HG03520 (cell line): ENCODE measurements at regions not wholly inside any gene's neighbourhood (a gene's known extent, or its start where the extent isn't known, plus 50 kb on each side); places are given as distances from the start of the nearest gene placed in this dataset.

ENCODE experiments used
- ATAC-seq: cut with Tn5 transposase; IDR thresholded peaks from one replicate; pipeline ENCODE4 v1.9.1; 2021; ENCODE audit warnings: mild to moderate bottlenecking, moderate library complexity; ENCODE audit not compliant: unreplicated experiment

DNA sequence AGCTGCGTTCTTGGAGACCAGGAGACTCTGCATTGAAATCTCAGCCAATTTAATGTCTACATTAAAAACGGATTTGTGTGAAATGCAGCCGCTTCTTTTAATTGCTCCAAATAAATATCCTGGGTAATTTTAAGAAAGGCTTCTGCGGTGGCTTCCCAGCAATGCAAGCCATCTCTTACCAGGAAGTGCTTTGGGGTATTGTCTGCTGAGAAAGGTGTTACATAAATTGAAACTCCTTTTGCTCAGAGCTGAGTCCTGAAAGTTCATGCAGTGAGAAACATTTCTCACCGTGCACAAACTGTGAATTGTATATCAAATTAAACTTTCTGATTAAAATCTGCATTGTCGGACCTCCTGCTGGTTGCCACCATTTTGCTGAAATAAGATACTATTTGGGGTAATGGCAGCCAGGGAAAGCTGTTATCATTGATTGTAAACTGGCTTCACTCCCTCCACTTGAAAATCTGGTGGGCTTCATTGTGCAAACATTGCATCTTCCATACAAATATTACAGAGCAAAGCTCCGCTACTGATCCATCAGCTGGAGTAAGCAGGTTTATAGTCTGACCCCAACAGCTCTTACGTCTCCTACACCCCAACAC, 59.5 kb downstream of the ZIC5 start:
- ATAC-seq = no peak

DNA sequence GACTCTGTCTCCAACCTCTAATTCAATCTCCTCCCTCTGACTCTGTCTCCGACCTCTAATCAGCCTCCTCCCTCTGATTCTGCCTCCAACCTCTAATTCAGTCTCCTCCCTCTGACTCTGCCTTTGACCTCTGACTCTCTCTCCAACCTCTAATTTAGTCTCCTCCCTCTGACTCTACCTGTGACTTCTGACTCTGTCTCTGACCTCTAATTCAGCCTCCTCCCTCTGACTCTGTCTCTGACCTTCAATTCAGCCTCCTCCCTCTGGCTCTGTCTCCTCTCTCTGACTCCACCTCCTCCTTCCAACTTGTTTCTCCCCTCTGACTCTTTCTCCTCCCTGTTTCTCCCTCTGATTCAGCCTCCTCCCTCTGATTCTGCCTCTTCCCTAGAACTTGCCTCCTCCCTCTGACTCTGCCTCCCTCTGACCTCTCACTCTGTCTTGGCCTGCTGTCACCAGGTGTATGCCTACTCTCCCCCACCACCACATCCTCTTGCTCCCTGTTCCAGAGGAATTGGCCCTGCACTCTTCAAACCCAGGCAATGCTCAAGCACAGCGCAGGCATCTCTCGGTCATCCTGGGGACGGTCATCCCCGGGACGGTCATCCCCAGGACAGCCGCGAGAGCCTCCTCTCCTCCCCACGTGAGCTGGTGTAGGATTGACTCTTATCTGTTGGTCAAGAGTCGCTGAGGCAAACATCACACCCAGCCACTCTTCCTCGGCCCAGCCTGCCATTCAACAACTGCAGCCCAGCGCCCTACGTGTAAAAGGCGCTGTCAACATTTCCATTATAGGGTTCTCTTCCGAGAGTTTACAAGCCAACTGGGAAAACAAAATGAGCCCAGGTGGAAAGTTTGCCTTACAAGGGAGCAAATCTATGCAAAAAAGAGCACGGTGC, 60.2 kb downstream of the ZIC5 start:
- ATAC-seq = no peak

- no peak for ATAC-seq
These were observed 61.5 kb downstream of the ZIC5 start for GRCh38 chr13:99909836-99910619.

DNA sequence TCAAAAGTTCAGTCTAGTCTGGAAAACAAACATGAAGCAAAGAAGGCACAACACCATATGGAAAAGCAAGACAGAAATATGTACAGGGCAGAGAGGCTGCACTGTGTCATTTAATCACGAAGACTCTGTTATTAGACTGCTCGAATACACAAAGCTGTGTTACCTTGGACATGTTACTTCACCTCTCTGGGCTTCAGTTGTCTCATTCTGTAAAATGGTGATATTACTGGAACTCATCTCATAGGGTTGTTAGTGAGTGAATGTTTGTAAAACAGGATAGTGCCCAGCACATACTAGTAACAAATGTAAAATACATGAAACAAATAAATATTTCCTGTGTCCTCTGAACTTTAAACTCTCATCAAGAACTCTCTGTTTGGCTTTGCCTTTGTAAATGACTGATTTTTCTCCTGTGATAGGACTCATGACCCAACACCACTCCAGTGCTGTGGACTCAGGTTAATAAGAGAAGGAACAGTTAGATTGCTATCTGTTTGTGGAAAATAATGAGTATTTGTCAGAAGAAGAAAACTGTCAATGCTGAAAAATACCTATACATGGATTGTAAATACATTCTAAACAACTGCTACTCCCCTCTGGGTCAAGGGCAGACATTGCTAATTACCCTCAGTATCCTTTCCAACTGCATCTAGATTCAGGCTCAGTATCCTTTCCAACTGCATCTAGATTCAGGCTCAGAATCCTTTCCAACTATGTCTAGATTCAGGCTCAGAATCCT, 62.3 kb downstream of the ZIC5 start:
- no peak for ATAC-seq

DNA sequence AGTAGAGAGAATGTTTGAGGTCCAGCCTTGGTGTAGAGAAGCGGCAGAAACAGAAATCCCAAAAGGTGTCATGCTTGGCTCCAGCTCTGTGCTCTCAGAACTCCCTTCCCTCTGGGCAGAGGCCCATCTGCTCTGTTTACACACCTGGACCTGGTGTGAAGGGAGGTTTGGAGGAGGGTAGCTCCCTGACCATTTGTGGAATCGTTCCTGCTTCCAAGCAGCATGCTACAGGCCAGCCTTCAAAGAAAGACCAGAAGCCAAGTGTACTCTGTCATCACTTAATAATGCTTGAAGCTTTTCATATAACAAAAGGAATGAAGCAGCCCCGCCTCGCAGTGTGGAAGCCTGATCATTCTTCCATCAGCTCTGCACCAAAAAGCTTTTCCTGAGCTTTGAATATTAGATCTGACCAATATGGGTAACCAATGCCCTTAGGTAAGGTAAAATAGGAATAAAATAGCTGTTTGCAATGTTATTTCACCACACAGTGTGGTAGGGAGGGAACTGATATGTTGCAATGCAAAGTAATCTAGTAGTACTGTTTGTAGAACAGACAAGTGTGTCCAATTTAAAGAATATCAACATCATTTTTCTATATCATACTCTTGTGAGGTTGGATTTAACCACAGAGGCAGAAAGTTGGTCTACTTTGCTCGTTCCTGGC, 63.3 kb downstream of the ZIC5 start:
- no peak for ATAC-seq

GRCh38 chr13:99907627-99908026, 63.9 kb downstream of the ZIC5 start:
- no peak for ATAC-seq

DNA sequence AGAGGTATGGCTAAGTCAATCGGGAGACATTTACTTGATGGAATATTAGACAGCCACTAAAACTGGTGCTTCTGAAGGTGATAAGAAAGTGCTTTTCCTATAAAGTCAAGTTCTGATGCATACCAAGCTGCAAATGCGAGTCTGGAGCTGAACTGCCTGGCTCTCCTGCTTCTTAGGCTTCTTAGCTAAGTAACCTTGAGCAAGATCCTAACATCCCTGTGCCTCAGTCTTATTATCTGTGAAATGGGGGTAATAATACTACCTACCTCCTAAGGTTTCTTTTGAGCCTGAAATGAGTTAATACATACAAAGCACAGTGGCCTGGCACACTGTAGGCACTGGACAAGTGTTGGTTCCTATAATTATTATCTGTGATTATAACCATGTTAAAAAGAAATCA, 64.5 kb downstream of the ZIC5 start:
- no peak for ATAC-seq

DNA sequence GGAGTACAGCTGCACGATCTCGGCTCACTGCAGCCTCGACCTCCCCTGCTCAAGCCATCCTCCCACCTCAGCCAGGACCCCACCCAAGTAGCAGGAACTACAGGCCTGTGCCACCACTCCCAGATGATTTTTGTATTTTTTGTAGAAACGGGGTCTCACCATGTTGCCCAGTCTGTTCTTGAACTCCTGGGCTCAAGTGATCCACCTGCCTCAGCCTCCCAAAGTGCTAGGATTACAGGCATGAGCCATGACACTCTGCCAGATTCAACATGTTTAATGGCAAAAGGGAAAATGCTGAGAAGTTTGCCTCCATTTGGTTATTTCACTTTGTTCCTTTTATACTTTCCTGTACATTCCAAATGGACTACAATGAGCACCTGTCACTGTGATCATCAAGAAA, 65.8 kb downstream of the ZIC5 start:
- no peak for ATAC-seq

- ATAC-seq = no peak
These were observed 66.3 kb downstream of the ZIC5 start for GRCh38 chr13:99905224-99905623.

DNA sequence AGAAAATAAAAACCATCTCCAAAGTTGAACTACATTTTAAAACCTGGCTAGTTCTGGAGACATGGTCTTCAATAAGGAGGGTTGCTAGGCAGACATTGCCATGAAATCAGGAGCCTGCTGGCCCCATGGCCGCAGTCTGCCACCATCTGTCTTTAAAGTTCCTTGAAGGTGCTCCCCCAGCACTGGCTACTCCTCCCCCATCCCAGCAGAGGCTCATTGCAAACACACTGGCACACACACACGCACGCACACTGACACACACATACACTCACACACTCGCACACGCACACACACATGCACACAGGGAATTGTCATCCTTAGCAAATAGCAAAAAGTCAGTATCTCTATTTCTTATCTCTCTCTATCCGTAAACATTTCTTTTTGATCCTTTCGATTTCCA, 68.4 kb downstream of the ZIC5 start:
- ATAC-seq = no peak

- ATAC-seq = no peak
These were observed 68.9 kb downstream of the ZIC5 start for GRCh38 chr13:99902657-99903056.

- ATAC-seq = no peak
These were observed 70.6 kb downstream of the ZIC5 start for GRCh38 chr13:99900960-99901359.

- ATAC-seq = no peak
These were observed 73.1 kb downstream of the ZIC5 start for GRCh38 chr13:99898421-99898820.

GRCh38 chr13:99897076-99897440, 74.5 kb downstream of the ZIC5 start:
- no peak for ATAC-seq

GRCh38 chr13:99896369-99897075, 75.0 kb downstream of the ZIC5 start:
- ATAC-seq = no peak

DNA sequence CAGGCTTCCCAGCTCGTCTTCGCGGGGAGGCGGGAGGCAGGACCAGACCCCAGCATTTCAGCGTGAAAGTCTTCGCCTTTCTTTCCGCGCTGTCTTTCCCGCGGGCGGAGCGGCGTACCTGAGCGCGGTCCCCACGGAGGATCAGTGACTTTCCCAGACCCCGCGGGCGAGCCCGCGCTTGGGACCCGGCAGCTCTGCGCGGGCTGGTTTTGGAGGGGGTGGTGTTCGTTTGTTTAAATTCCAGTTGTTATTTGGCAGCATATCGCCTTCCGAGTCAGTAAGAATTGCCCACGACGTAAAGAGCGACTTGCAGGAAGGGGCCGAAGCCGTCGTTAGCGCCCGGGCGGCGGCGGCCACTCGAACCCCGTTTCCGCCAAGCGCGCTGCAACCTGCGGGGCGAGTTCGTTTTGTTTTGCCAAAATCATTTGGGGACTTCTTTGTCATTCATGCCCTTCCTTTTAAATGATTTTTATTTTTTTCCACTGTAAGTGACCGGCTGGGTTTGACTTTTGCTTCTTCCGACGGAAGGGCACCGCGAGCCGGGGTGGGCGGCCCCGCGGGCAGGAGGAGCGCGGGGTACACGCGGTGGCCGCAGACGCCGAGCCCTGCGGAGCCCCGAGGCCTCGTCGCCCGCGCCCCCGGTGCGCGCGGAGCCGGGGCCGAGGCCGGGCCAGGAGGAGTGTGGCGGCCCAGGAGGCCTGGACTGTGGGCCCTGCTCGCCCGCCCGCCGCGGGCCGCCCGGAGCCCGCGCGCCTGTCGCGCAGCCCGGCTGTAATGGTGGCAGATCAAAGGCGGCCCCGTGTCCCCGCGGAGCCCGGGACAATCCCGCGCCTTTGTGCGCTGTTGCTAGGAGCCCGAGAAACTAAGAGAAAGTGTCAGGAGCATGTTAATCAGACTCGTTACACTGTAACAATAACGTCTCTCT, 75.9 kb downstream of the ZIC5 start:
- ATAC-seq = no peak

DNA sequence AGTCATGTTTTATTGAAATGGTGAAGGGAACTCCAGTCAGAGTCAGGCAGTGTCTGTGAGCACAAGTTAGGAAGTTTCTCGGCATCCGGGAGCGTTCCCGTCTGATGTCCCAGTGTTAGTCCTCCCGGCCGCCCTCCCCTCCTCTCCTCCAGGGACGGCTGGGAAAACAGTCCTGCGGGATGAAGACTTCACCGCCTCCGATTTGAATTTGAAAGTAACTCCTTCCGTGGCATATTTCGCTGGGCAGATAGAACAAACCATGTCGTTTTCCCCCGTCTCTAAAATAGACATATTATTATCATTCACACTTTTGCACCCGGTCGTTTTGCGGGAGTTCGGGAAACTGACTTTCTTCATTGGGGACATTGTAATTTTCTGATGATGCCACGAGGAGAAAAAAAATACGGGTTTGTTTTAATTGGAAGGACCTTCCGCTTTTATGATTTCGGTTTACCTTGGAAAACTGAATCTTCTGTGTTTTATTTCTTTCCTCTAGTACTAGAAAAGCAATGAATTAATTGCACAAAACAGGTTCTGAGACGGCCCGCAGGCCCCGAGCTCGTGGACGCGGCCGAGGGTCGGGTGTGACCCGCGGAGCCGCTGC, 76.6 kb downstream of the ZIC5 start:
- ATAC-seq = no peak

DNA sequence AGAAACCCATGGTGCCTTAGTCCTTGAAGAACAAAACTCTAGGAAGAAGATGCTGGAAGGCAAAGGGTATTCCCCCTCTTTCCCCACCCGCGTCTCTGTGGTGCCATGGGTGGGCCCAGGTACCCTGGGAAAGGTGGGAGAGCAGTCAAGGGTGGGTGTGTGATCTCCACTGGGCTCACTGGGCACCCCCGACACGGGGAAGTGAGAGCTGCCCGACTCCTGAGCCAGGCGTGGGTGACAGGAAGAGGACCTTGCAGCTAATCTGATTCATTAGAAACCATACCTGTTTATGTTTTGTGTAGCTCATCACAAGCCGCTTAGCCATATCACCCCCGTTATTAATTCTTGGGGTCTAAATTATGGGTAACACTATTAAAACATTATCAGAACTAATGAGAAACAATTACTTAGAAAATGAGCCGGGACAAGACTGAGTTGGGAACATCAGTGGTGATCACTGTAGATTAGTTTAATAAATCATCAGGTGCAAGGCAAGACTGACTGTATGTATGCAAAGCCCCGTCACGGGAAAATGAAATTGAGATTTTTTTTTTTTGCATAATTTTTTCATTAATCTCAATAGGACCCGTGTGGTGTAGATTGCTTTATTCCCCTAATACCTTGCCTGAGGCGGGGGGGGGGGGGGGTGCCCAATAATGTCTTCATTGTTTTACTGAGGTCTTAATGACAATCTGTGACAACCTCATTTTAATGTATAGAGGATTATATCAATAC, 77.3 kb downstream of the ZIC5 start:
- ATAC-seq = no peak
